GM18861 (cell line): ENCODE measurements at regions not wholly inside any gene's neighbourhood (a gene's known extent, or its start where the extent isn't known, plus 50 kb on each side); places are given as distances from the start of the nearest gene placed in this dataset.

Experiments
- ATAC-seq: cut with Tn5 transposase; IDR thresholded peaks from one replicate; pipeline ENCODE4 v1.9.1; 2021; ENCODE audit not compliant: unreplicated experiment

DNA sequence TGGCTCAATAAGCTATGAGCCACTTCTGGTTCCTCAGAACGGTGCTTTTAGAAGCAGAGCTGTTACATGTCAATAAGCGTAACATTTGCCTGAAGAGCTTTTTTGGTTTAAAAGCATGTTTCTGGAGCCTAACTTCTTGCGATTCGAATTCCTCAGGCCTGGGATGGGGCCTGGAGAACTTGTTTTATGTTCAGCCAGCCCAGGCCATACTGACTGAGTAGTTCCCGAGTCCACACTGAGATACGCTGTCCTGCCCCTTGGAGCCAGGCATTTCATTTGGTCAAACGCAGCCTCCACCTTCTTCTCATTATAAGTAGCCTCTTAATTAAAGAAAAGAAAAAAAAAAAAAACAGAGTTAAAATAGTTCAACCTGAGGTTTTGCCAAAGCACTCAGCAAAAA lies 260.6 kb upstream of the ANKRD55 start:
- ATAC-seq, result no peak

DNA sequence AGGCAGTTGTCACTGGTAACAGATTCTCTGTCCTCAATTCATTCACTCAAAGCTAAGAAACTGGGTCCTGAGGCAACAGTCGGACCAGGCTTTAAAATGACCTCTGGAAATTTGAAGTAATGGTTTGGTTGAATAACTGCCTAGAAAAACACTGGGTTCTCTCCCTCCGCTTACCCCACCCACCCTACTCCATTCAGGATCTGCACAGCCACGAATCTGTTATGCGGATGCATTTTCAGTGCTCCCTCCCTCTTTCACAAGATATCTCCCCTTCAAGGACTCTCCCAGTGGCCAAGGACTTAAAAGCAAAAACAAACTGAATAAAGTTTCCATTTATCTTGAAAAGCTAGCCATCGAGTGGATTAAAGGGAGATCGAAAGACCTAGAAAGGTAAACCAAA lies 260.2 kb upstream of the ANKRD55 start:
- no peak for ATAC-seq

DNA sequence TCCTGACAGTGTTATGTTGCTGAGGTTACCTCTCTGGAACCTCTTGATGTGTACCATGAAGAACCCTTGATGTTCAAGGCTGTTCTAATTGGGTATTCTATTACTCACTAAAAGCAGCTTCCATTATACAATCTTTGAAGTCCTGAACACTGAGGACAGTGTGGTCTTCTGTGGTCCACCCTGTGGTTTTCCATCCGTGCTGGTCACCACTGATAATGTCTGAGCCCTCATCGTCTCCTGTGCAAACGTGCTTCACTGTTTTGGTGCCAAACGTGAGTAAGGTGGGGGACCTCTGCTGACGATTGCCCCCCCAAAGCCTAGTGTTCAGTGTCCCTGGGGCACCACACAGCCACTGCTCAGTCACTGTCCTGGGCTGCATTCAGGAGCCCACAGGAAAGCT lies 259.7 kb upstream of the ANKRD55 start:
- ATAC-seq, result no peak

DNA sequence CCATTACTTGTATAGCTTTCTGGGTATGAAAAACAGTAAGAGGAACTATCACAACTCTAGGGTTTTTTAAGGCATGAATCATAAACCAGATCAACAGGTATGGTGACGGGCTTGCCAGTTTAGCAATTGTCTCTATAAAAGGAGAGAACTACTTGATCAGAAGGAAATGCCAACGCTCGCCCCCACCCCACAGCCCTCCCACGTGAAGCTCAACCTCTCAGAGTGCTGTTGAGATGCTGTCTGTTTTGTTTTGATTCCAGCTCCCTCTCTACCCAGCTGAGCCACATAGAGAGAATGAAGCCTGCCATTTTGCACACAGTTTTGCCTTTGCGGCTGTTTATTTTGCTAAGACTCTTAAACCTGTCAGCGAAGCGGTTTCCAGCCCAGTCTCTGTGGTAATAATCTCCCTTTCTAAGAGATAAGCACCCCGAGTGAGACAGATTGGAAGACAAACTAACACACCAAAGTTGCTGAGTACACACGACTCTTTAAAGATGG lies 257.9 kb upstream of the ANKRD55 start:
- ATAC-seq, result no peak

DNA sequence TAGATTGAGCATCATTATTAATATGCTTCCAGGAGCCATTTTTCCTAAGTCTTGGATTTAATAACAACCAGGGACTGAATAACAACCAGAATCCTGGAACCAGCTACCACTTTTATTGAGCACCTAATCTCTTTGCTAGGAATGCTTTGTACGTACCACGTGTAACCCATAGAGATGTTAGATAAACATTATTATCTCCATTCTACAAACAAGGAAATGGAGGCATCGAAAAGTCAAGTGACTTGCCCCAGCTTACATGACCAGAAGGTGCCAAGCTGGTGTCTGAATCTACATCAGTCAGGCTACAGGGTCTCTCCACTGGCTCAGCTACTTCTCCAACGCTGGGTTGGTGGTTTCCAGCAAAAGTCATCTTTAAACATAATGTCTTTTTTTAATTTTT lies 256.1 kb upstream of the ANKRD55 start:
- no peak for ATAC-seq

DNA sequence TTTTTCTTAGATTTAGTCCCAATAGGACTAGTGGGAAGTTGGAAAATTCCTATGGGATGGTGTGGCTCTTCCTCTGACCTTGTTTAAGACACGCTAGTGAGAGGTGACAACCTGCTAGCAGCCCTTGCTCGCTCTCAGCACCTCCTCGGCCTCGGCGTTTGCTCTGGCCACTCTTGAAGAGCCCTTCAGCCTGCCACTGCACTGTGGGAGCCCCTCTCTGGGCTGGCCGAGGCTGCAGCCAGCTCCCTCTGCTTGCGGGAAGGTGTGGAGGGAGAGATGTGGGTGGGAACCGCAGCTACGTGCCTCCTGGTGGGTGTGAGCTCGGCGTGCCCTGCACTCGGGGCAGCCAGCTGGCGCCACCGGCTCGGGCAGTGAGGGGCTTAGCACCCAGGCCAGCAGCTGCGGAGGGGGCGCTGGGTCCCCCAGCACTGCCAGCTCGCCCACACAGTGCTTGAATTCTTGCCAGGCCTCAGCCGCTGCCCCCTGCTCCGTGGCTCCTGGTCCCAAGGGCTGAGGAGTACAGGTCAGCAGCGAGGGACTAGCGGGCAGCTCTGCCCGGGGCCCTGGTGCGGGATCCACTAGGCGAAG lies 254.5 kb upstream of the ANKRD55 start:
- ATAC-seq, result no peak

DNA sequence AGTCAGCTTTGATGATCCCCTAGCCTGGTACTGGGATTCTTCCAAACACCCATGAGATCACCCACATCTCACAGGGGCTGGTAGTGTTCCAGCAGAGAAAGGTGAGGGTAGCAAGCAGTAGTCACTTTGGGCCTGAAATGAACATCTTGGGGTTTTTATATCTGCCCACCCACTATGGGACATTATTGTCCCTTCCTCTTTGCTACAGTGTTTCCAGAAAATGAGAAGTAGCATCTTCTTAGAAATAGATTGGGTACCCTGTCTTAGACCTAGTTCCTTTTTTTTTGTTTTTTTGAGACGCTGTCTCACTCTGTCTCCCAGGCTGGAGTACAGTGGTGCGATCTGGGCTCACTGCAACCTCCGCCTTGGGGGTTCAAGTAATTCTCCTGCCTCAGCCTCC lies 249.2 kb upstream of the ANKRD55 start:
- ATAC-seq, result no peak

DNA sequence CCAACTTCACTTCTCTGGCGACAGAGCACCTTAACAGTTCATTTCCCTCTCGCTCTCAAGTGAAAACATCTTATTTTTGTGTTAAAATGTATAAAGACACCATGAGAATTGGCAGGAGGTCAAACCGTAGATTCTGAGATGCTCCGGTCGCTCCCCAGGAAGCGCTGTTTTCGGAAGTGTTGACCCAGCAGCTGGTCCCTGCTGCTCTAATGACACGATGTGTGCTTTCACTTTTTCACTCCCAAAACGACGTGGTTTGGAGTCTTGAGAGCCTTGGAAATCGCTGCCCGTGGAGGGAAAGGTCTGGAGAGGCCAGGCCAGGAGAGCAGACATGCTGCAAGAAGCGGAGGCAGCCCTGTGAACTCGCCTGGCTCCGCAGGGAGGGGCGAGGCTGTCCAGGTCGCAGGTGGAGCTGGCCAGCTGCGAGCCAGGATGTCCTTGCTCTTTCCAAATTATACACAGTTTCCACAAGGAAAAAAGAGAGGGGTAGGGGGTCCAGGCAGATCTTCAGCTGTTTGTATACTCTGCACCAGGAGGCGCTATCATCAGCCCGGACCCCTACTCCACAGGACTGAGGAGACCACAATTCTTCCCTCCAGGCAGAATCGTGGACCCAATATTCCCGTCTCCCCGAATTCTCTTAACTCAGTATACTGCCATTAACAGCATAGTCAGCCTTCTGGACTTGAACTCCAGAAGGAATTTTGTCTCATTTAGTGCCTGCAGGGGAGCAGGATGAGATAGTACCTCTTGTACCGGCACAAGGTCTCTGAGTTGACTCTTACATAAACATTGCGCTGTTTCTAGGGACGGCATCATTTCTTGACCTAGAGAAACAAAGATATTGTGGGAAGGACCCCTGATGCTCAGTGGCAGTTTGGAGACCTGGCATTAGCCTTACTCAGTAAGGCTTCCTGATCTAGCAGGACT lies 248.6 kb upstream of the ANKRD55 start:
- ATAC-seq, result no peak

DNA sequence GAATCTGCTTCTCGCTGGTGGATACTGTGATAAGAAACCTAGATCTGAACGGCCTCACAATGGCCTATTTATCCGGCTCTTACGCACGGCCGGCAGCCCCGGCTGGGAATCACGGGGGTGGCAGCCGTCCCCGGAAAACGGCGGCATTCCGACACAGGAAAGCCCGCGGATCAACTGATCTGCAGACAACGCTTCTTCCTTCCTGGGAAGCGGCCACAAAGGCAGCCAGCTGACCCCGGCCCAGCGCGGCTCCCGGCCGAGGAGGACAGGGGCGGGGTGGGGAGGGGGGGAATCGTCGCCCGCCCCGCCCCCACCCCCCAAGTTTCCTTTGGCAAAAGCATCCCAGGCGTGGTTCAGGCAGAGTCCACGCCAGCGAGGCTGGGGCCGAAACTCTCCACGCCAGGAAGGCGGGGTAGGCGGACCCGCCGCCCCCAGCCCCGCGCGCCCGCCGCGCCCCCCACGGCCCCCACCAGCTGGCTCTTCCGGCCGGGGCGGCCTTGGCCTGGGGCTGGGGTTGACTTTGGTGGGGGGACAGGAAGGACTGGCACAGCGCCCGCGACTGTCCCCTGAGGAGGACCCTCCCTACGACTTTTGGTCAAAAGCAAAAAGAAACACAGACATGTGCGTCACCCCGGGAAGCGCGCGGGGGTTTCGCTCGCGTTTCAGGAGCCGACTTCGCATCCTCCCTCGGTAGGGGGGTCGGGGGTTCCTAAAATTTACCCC lies 247.7 kb upstream of the ANKRD55 start:
- no peak for ATAC-seq

DNA sequence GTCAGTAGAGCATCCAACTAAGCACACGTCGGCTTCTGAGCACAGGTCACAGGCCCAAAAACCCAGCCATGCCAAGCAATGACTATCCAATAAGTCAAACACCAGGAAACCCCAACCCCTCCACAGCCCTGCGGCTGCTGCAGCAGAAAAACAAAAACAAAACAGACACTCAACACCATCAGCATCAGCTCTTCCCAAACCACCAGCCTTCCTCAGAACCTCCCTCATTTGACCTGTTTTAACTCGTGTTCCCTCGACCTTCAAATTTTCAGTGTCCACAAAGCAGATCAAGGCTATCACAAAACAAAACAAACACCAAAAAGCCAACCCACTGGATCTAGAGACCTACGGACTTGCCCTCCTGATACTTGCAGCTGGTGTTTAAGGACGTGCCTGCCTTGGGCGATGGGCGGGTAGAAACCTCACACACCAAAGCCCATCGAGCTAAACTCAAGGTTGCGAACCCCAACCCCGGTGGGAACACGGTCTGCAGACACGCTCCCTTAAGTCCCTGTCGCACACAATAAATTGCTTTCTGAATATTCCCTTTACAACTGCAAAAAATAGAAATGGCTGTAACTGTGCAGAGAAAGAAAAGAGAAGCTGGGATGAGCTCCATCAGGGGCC lies 247.1 kb upstream of the ANKRD55 start:
- no peak for ATAC-seq

DNA sequence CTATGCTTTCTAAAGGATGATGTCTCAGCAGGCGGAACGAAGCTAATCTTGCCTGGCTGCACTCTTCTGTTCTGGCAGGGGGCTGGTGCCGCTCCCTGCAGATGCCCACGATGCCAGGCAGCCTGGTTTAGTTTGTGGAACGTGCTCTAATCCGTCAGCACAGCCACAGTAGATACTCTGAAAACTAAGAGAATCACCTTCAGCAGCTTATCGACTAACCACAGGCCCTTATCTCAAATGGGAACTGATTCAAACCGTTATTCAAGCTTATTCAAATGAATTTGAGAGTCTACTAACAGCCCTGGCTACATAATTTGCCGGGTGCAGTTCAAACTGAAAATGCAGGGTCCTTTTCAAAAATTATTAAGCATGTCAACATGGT lies 246.6 kb upstream of the ANKRD55 start:
- ATAC-seq, result no peak

DNA sequence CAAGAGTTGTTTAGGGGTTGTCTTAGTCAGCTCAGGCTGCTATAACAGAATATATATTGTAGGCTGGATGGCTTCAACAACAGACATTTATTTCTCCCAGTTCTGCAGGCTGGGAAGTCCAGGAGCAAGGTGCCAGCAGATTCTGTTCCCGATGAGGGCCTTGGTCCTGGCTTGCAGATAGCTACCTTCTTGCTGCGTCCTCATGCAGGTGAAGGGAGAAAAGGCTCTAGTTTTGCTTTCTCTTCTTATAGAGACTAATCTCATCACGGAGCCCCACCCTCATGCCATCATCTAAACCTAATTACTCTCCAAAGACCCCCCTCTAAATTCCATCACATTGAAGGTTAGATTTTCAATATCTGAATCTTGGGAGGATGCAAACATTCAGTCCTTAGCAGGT lies 246.0 kb upstream of the ANKRD55 start:
- no peak for ATAC-seq

DNA sequence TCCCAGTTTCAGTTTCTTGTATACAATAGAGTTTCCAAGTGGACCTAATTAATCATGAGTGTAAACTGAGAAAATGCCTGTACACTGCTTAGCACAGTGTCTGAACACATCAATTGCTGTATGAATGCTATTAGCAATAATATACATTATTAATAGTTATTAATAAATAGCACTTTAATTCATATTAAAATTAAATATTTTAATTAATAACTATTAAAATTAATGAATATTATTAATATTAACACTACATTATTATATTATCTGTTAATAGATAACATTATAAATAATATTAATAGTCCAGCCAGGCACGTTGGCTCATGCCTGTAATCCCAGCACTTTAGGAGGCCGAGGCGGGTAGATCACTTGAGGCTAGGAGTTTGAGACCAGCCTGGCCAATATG lies 244.9 kb upstream of the ANKRD55 start:
- no peak for ATAC-seq

DNA sequence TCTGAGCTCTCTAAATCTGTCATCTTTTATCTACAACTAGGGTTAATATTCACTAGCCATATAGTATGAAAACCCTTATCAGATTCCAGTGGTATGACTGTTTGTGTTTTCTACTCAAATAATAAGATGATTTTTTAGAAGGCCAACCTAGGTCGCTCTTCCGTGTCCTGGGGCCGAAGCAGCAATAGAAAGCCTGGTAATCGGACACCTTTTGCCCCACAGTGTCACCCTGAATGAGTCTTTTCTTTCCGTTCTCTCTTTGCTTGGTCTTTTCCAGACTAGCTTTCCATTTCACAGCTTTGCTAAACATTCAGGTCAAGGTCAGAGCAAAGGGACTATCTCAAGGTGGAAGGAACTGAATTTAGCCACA lies 243.3 kb upstream of the ANKRD55 start:
- ATAC-seq, result no peak

DNA sequence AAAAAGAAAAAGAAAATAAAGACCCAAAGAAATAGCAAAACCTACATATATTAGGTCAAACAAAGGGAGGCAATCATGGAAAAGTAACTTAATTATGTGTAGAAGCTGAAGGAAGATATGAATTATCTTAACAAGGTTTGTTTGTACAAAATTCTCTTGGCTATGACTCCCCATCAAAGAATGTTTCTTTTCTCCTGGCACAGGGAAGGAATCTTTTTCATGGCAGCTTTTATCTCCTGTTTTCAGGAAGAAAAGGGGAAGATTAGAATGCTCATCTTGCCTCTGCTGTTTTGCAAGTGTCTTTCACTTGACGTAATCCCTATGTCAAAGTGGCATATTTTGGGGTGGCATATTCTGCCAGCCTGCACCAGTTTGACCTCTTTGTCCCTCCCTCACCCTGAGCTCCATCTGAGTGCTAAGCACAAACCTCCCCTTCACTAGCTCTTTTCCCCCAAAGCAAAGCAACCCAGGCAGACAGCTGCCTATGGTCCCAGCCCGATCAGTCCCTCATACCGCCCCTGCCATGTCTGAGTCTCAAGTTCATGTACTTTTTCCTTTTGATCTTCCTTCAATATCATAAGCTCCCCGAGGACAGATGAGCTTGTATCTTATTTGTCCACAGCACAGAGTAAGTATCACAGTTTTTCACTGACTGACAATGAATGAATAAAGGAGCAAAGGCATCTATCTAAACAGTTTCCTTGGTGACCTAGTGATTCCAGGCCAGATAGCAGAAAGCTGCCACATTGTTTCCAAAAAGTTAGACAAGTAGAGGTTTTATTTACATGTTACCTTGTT lies 242.8 kb upstream of the ANKRD55 start:
- ATAC-seq, result no peak

DNA sequence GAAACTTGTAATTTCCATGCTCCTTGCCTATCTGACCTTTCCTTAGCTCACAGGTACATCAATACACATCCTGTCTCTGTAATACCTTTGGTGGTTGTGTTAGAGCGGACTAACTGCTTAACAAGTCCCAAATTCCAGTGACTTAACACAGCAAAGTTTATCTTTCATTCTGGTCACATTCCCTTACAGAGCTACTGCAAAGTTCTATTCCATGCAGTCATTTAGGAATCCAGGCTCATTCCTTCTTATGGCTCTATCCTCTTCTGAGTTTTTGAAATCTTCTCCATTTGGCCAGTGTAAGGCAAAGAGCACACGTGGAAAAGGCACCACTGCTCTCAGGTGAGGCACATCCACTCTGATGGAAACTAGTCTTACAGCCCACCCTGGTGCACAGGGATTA lies 238.6 kb upstream of the ANKRD55 start:
- ATAC-seq, result no peak

DNA sequence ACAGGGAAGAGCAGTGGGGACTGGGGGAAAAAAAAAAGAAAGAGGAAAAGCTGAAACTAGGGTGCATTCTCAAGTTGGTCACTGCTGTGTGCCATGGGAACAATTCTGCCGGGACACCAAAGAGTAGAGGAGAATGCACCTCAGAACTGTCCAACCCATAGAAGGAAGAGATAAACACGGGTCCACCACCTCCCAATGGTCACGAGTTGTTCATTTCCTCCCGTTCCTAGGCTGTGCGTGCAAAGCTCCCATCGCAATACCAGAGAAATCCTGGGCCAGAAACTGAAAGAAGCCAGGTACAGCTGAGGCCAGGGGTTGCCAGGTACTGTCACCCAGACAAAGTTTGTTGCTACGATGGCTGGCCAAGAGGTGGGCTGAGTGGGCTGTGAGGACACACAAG lies 236.9 kb upstream of the ANKRD55 start:
- ATAC-seq, result no peak

DNA sequence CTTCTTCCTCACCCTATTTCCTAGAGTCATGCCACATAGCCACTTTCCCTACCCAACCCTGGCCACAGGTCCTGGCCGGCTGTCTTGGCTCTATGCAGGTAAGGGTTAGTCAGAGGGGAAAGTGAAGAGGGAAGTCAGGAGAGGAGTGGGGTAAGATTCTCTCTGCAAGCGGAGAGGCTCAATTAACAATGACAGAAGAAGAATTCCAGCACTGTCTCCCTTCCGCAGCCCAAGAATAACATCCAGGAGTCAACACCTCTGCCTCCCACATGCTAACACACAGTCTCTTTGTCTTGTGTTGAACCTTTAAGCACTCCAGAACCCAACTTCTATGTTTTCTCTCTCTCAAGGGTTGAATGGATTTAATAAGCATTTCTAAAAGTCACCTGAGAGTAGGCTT lies 235.1 kb upstream of the ANKRD55 start:
- ATAC-seq, result no peak

DNA sequence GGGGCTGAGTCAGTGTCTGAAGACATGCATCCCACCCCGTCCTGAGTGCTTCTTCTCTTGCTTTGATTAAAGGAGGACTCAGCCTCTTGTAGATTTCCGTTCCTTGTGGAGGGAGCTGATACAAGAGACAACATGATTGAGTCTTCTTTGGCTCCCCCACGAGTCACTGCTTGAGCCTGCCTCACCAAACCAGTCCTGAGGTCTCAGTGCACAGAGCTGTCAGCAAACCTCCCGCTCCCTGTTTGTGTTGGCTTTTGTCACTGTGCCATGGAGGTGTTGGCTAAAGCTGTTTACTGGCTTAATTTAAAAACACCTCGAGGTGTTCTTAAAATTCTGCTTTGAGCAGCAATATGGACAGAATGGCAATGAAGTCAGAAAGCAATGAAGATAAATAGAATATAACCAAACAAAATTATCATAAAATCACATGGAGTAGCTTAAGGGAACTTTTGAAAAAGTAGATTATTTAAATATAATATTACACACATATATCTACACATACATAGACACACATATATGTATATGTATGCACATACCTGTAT lies 234.1 kb upstream of the ANKRD55 start:
- ATAC-seq, result no peak

DNA sequence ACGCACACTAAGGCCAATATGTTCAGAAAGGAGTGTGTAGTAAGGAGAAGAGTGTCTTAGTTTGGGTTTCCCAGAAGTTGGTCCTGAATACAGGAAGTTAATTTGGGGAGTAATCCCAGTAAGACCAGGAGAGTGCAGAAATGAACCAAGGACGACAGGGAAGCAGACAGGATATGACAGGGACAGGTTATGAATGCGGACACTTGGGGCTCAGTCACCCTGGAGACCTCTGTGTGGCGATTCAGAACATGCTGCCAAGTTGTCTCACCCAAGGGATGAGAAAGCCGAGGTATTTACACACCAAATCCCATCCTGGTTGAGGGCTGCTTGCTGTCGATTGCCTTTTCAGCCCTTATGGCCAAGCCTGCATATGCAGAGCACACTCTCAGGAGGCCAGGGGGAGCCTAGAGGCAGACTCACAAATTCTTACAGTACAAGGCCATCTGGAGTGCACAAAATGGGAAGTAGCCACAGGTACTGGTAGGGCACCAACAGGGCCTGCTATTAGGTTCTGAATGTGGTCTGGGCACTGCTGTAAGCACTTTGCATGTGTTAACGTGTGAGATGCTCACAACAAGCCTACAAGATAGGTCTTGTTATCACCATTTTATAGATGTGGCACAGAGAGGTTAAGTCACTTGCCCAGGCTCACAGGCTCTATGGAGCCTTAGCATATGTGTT lies 233.1 kb upstream of the ANKRD55 start:
- no peak for ATAC-seq
